H1 (cell line): ENCODE measurements at regions not wholly inside any gene's neighbourhood (a gene's known extent, or its start where the extent isn't known, plus 50 kb on each side); places are given as distances from the start of the nearest gene placed in this dataset.

Experiments
- CTCF ChIA-PET: fragments of 300-600 bp; sonication (Branson Sonifier 250); formaldehyde crosslinking; loops from one replicate; lab custom pipeline; 2021; ENCODE audit not compliant: partially characterized antibody; lab: Charles Lee
- POLR2A ChIA-PET: fragments of 300-600 bp; sonication (Branson Sonifier 250); formaldehyde crosslinking; loops from one replicate; lab custom pipeline; 2021; ENCODE audit warnings: inconsistent platforms; ENCODE audit not compliant: partially characterized antibody; lab: Charles Lee
- DNase-seq, 2 experiments: peaks; one replicate each; pipeline versions ENCODE4 v3.0.0 to v3.0.0-alpha.2; 2010 to 2022; ENCODE audit warnings: low spot score in 2 of 2, low read depth in 1 of 2, mixed read lengths in 1 of 2
- FAIRE-seq: peaks from 2 replicates; lab custom pipeline; 2011; peaks lifted over from hg19 to GRCh38; lab: Jason Lieb, UNC
- H2AFZ ChIP-seq: 2 replicates; pipeline ENCODE4 v1.8.1; 2012; ENCODE audit warnings: low read length, inconsistent platforms
- H2AK5ac ChIP-seq: 2 replicates; pipeline ENCODE4 v1.6.1; 2013; ENCODE audit warnings: low read depth, low read length
- H2BK120ac ChIP-seq: replicated peaks from 2 replicates; pipeline ENCODE3; 2013; ENCODE audit warnings: low read depth, low read length, inconsistent platforms
- H2BK12ac ChIP-seq: 2 replicates; pipeline ENCODE4 v1.6.1; 2013; ENCODE audit warnings: low read depth, low read length
- H2BK15ac ChIP-seq: 2 replicates; pipeline ENCODE4 v1.6.1; 2013; ENCODE audit warnings: low read length
- H2BK20ac ChIP-seq: 2 replicates; pipeline ENCODE4 v1.6.1; 2013; ENCODE audit warnings: low read length
- H2BK5ac ChIP-seq: 2 replicates; pipeline ENCODE4 v1.6.1; 2013; ENCODE audit warnings: low read depth, low read length
- H3K14ac ChIP-seq: 2 replicates; pipeline ENCODE4 v1.6.1; 2013; ENCODE audit warnings: inconsistent platforms; ENCODE audit not compliant: insufficient read length
- H3K18ac ChIP-seq: 2 replicates; pipeline ENCODE4 v1.6.1; 2013; ENCODE audit warnings: low read length; ENCODE audit errors: extremely low read depth
- H3K23ac ChIP-seq: 2 replicates; pipeline ENCODE4 v1.6.1; 2013; ENCODE audit warnings: inconsistent platforms; ENCODE audit not compliant: insufficient read length
- H3K23me2 ChIP-seq: 2 replicates; pipeline ENCODE4 v1.6.1; 2013; ENCODE audit warnings: low read depth, low read length
- H3K27ac ChIP-seq: 2 replicates; pipeline ENCODE4 v1.6.1; 2011; ENCODE audit warnings: low read depth, low read length, inconsistent platforms
- H3K27me3 ChIP-seq, 4 experiments: replicated peaks in 1 of 4; 1 replicate in 1 of 4; 2 replicates in 3 of 4; pipeline versions ENCODE4 v1.6.1 to v1.8.1; 2011 to 2013; ENCODE audit warnings: low read length in 3 of 4, mild to moderate bottlenecking in 3 of 4, inconsistent platforms in 2 of 4, mixed read lengths in 2 of 4, moderate library complexity in 1 of 4; ENCODE audit not compliant: control insufficient read depth in 3 of 4, insufficient read depth in 3 of 4; ENCODE audit errors: extremely low read depth in 1 of 4
- H3K36me3 ChIP-seq, 4 experiments: 2 replicates each; pipeline versions ENCODE4 v1.6.1 to v1.8.1; 2011 to 2013; ENCODE audit warnings: mild to moderate bottlenecking in 4 of 4, low read length in 3 of 4, moderate library complexity in 2 of 4, control low read depth in 1 of 4, inconsistent platforms in 1 of 4; ENCODE audit not compliant: insufficient read depth in 4 of 4, control insufficient read depth in 2 of 4
- H3K4ac ChIP-seq: replicated peaks from 2 replicates; pipeline ENCODE3; 2013; ENCODE audit warnings: low read length, low read depth, mixed read lengths, inconsistent platforms; ENCODE audit not compliant: insufficient read length
- H3K4me1 ChIP-seq, 4 experiments: replicated peaks in 1 of 4; 1 replicate in 1 of 4; 2 replicates in 3 of 4; pipeline versions ENCODE4 v1.6.1 to v1.8.1; 2011 to 2013; ENCODE audit warnings: low read length in 3 of 4, inconsistent platforms in 2 of 4, mixed read lengths in 1 of 4; ENCODE audit not compliant: insufficient read depth in 4 of 4, control insufficient read depth in 3 of 4
- H3K4me2 ChIP-seq, 2 experiments: 2 replicates each; pipeline versions ENCODE4 v1.6.1 to v1.8.1; 2011 to 2013; ENCODE audit warnings: low read depth in 2 of 2, low read length in 2 of 2, control low read depth in 1 of 2, inconsistent platforms in 1 of 2, mild to moderate bottlenecking in 1 of 2; ENCODE audit not compliant: insufficient read depth in 1 of 2
- H3K4me3 ChIP-seq, 4 experiments: fragments of 200-600, 300-600 bp in 1 of 4; sonication (generic), shearing (Covaris generic), sonication (Bioruptor Twin) in 1 of 4; 2 replicates each; pipeline versions ENCODE4 v1.5.1 to v1.8.1; 2011 to 2016; ENCODE audit warnings: low read length in 4 of 4, low read depth in 3 of 4, control low read depth in 2 of 4, inconsistent platforms in 2 of 4, mild to moderate bottlenecking in 2 of 4, mixed read lengths in 1 of 4, moderate library complexity in 1 of 4; ENCODE audit not compliant: insufficient read depth in 2 of 4; ENCODE audit errors: extremely low read depth in 1 of 4
- H3K56ac ChIP-seq: replicated peaks from 2 replicates; pipeline ENCODE3; 2013; ENCODE audit warnings: low read depth, mild to moderate bottlenecking, mixed read lengths, low read length, inconsistent platforms; ENCODE audit not compliant: insufficient read length
- H3K79me1 ChIP-seq: 2 replicates; pipeline ENCODE4 v1.6.1; 2013; ENCODE audit warnings: low read depth, low read length, control low read depth
- H3K79me2 ChIP-seq, 2 experiments: 2 replicates each; pipeline versions ENCODE4 v1.6.1 to v1.8.1; 2012 to 2013; ENCODE audit warnings: low read length in 2 of 2, mild to moderate bottlenecking in 2 of 2, inconsistent platforms in 1 of 2; ENCODE audit not compliant: insufficient read depth in 2 of 2, control insufficient read depth in 1 of 2
- H3K9ac ChIP-seq, 4 experiments: replicated peaks in 1 of 4; 1 replicate in 1 of 4; 2 replicates in 3 of 4; pipeline versions ENCODE4 v1.6.1 to v1.8.1; 2011 to 2013; ENCODE audit warnings: low read depth in 3 of 4, low read length in 3 of 4, control low read depth in 2 of 4, mild to moderate bottlenecking in 2 of 4, moderate library complexity in 2 of 4, inconsistent platforms in 1 of 4; ENCODE audit errors: extremely low read depth in 1 of 4
- H3K9me3 ChIP-seq, 2 experiments: 2 replicates each; pipeline versions ENCODE4 v1.6.1 to v1.8.1; 2012 to 2013; ENCODE audit warnings: mild to moderate bottlenecking in 2 of 2, moderate library complexity in 2 of 2, control low read depth in 1 of 2, inconsistent platforms in 1 of 2, low read depth in 1 of 2, low read length in 1 of 2, mixed read lengths in 1 of 2; ENCODE audit not compliant: insufficient read depth in 2 of 2
- H4K20me1 ChIP-seq, 2 experiments: replicated peaks in 1 of 2; 2 replicates each; pipeline versions ENCODE3 to v1.8.1; 2011 to 2013; ENCODE audit warnings: inconsistent platforms in 2 of 2, low read length in 2 of 2, mild to moderate bottlenecking in 1 of 2; ENCODE audit not compliant: insufficient read depth in 2 of 2, control insufficient read depth in 1 of 2
- H4K5ac ChIP-seq: 2 replicates; pipeline ENCODE4 v1.6.1; 2013; ENCODE audit warnings: low read length, low read depth, mixed read lengths, inconsistent platforms; ENCODE audit not compliant: insufficient read length
- H4K8ac ChIP-seq: 2 replicates; pipeline ENCODE4 v1.8.0; 2013; ENCODE audit warnings: mild to moderate bottlenecking, moderate library complexity, low read length, inconsistent platforms; ENCODE audit not compliant: insufficient read depth; ENCODE audit errors: extremely low read depth
- H4K91ac ChIP-seq: replicated peaks from 2 replicates; pipeline ENCODE3; 2013; ENCODE audit warnings: low read length, mixed read lengths, inconsistent platforms; ENCODE audit not compliant: insufficient read length
- ASH2L ChIP-seq: fragments of 200-600, 300-600 bp; sonication (generic); IDR thresholded peaks from one replicate; pipeline ENCODE4 v1.7.1; 2017; ENCODE audit warnings: low read length
- BRCA1 ChIP-seq: IDR thresholded peaks from 2 replicates; pipeline ENCODE4 v1.6.1; 2012; ENCODE audit warnings: low read depth, low read length, improper control_type of control experiment
- CHD2 ChIP-seq: IDR thresholded peaks from 2 replicates; pipeline ENCODE4 v1.6.1; 2012; ENCODE audit warnings: low read length, improper control_type of control experiment
- HDAC6 ChIP-seq: IDR thresholded peaks from one replicate; pipeline ENCODE4 v1.7.1; 2012; ENCODE audit warnings: low read depth, mild to moderate bottlenecking, inconsistent platforms, low read length, moderate library complexity
- JUN ChIP-seq: IDR thresholded peaks from 2 replicates; pipeline ENCODE4 v1.6.1; 2011; ENCODE audit warnings: low read depth, mild to moderate bottlenecking, improper control_type of control experiment, low read length
- POLR2AphosphoS5 ChIP-seq: IDR thresholded peaks from 2 replicates; pipeline ENCODE4 v1.6.1; 2011; ENCODE audit warnings: low read depth, low read length
- SAP30 ChIP-seq: fragments of 300-600 bp; sonication (generic); IDR thresholded peaks from 2 replicates; pipeline ENCODE4 v1.7.1; 2012; ENCODE audit warnings: low read length, moderate library complexity, mild to moderate bottlenecking, inconsistent platforms; ENCODE audit not compliant: insufficient read depth, insufficient replicate concordance
- SIX5 ChIP-seq: IDR thresholded peaks from 2 replicates; pipeline ENCODE4 v1.6.1; 2011; ENCODE audit warnings: mild to moderate bottlenecking, low read depth, low read length
- YY1 ChIP-seq: IDR thresholded peaks from 2 replicates; pipeline ENCODE4 v1.6.1; 2011; ENCODE audit warnings: low read depth, mild to moderate bottlenecking, low read length
- WGBS, 2 experiments: shearing (Covaris generic) in 1 of 2; methylation state at CpG; one replicate each; pipeline versions ENCODE4 v1.1.6 to v1.1.7; 2013 to 2015; ENCODE audit warnings: low lambda C conversion rate in 2 of 2, mixed read lengths in 2 of 2, inconsistent platforms in 1 of 2, low coverage in 1 of 2, missing lambda C conversion rate in 1 of 2; ENCODE audit not compliant: insufficient replicate concordance in 2 of 2, insufficient coverage in 1 of 2, insufficient read length in 1 of 2; ENCODE audit errors: extremely low coverage in 1 of 2, missing lambda C conversion rate in 1 of 2; 5-methylcytosine and 5-hydroxymethylcytosine counted together
- TF ChIP-seq, protein P1 (sequence below): IDR thresholded peaks from 2 replicates; pipeline ENCODE4 v1.6.1; 2012; ENCODE audit warnings: inconsistent platforms
- TF ChIP-seq, protein P2 (sequence below), 3 experiments: IDR thresholded peaks; 1 replicate in 2 of 3; 2 replicates in 1 of 3; pipeline versions ENCODE4 v1.5.1 to v1.6.1; 2011; ENCODE audit warnings: low read length in 3 of 3, mild to moderate bottlenecking in 3 of 3, inconsistent platforms in 2 of 3, low read depth in 1 of 3, moderate library complexity in 1 of 3; ENCODE audit not compliant: insufficient read depth in 1 of 3; ENCODE audit errors: control extremely low read depth in 1 of 3
- TF ChIP-seq, protein P3 (sequence below): IDR thresholded peaks from 2 replicates; pipeline ENCODE4 v1.6.1; 2012; ENCODE audit warnings: inconsistent platforms

DNA sequence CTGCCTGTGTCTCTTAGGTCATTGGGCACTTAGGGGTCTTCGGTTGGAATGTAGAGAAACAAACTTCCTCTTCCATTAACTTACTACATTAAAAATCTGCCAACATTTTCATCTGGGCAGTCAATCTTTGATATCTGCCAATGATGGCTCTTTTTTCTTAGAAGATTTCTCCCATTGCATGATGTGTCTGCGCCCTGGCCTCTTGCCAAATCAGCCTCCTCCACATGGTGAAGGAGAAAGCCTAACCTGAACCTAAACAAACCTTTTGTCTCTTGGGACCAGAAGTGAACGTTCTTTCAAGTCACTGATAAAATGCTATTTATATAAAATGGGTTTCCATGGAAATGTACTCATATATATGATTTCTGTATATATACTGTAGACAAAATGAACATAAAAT lies 998.9 kb upstream of the GJE1 start:
- Histone ChIP-seq H3K79me2 (no peaks in the 10 kb centered on the region), H3K56ac (no peak overlapping the region), H3K79me1 (no peaks in the 10 kb centered on the region), H3K27ac (no peak overlapping the region), H4K91ac (no peak overlapping the region), H2AK5ac (no peak overlapping the region), H4K20me1 (no peaks in the 10 kb centered on the region), H4K8ac (no peak overlapping the region), H3K9me3 (no peaks in the 10 kb centered on the region), H3K36me3 (no peaks in the 10 kb centered on the region), H2AFZ (no peak overlapping the region), H3K4me1 (no peaks in the 10 kb centered on the region), H3K9ac (no peak overlapping the region), H3K4me2 (no peak overlapping the region), H3K27me3 (no peaks in the 10 kb centered on the region), H3K14ac (no peak overlapping the region), H2BK20ac (no peak overlapping the region), H3K23ac (no peak overlapping the region), H3K23me2 (no peaks in the 10 kb centered on the region), H4K5ac (no peak overlapping the region), H3K4ac (no peak overlapping the region), H2BK12ac (no peak overlapping the region), H2BK120ac (no peak overlapping the region), H3K18ac (no peak overlapping the region), H2BK5ac (no peak overlapping the region), H2BK15ac (no peak overlapping the region), H3K4me3 (no peak overlapping the region)
- DNase-seq: no peak
- 92% methylated on average over 3 of the region's 3 CpGs; no CpG with 5 or more reads in 1 of the 2 experiments for WGBS, 2 experiments
- ChIA-PET CTCF (interaction anchor here (0.7 kb wide), 1 partner anchor 221 kb away, joined by 3 read pairs; no protein-coding TSS in a partner anchor), POLR2A (no interaction called here)
- no peak for FAIRE-seq
- TF ChIP-seq BRCA1 (no peak), YY1 (no peak), POLR2AphosphoS5 (no peak), SIX5 (no peak), CHD2 (no peak), JUN (no peak), HDAC6 (no peak), ASH2L (no peak), SAP30 (no peak)
- TF ChIP-seq, protein P1, sequence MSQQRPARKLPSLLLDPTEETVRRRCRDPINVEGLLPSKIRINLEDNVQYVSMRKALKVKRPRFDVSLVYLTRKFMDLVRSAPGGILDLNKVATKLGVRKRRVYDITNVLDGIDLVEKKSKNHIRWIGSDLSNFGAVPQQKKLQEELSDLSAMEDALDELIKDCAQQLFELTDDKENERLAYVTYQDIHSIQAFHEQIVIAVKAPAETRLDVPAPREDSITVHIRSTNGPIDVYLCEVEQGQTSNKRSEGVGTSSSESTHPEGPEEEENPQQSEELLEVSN: no peak
- TF ChIP-seq, protein P2, sequence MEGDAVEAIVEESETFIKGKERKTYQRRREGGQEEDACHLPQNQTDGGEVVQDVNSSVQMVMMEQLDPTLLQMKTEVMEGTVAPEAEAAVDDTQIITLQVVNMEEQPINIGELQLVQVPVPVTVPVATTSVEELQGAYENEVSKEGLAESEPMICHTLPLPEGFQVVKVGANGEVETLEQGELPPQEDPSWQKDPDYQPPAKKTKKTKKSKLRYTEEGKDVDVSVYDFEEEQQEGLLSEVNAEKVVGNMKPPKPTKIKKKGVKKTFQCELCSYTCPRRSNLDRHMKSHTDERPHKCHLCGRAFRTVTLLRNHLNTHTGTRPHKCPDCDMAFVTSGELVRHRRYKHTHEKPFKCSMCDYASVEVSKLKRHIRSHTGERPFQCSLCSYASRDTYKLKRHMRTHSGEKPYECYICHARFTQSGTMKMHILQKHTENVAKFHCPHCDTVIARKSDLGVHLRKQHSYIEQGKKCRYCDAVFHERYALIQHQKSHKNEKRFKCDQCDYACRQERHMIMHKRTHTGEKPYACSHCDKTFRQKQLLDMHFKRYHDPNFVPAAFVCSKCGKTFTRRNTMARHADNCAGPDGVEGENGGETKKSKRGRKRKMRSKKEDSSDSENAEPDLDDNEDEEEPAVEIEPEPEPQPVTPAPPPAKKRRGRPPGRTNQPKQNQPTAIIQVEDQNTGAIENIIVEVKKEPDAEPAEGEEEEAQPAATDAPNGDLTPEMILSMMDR (IDR thresholded peaks at IDR 0.05; ENCODE audit: control extremely low read depth in 1 of 3, insufficient read depth in 1 of 3, low read depth in 1 of 3, low read length in 3 of 3): no peak
- TF ChIP-seq, protein P3, sequence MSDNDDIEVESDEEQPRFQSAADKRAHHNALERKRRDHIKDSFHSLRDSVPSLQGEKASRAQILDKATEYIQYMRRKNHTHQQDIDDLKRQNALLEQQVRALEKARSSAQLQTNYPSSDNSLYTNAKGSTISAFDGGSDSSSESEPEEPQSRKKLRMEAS: no peak
